C1 segment of cervical spinal cord (tissue), 14 donors: ENCODE measurements at regions not wholly inside any gene's neighbourhood (a gene's known extent, or its start where the extent isn't known, plus 50 kb on each side); places are given as distances from the start of the nearest gene placed in this dataset.
"Not testable (repeated sequence)": the region's sequence is repeated elsewhere in the genome, so short reads cannot be mapped to it uniquely, and the experiment has no call there.

ENCODE experiments used
- DNase-seq, 14 donors: peaks; one replicate each; lab custom pipeline; 2025; lab: John Stamatoyannopoulos, UW

GRCh38 chr2:209300766-209301165 lies 123.1 kb upstream of the MAP2 start:
- not testable (repeated sequence) for DNase-seq

GRCh38 chr2:209305026-209305425 lies 118.8 kb upstream of the MAP2 start:
- no peak for DNase-seq

GRCh38 chr2:209305746-209306196 lies 118.1 kb upstream of the MAP2 start:
- no peak for DNase-seq

GRCh38 chr2:209307161-209308001 lies 116.5 kb upstream of the MAP2 start:
- no peak for DNase-seq

GRCh38 chr2:209308415-209308814 lies 115.4 kb upstream of the MAP2 start:
- DNase-seq = no peak

GRCh38 chr2:209311948-209312347 lies 111.9 kb upstream of the MAP2 start:
- no peak for DNase-seq

GRCh38 chr2:209312450-209312849 lies 111.4 kb upstream of the MAP2 start:
- DNase-seq = not testable (repeated sequence)

- no peak for DNase-seq
Observed at GRCh38 chr2:209314653-209315052, 109.2 kb upstream of the MAP2 start.

GRCh38 chr2:209316141-209316540 lies 107.7 kb upstream of the MAP2 start:
- no peak for DNase-seq

GRCh38 chr2:209321076-209321475 lies 102.8 kb upstream of the MAP2 start:
- DNase-seq = no peak

- no peak for DNase-seq
Observed at GRCh38 chr2:209321581-209321980, 102.3 kb upstream of the MAP2 start.

GRCh38 chr2:209322041-209322440 lies 101.8 kb upstream of the MAP2 start:
- DNase-seq = no peak

GRCh38 chr2:209322905-209323512 lies 100.8 kb upstream of the MAP2 start:
- DNase-seq = no peak

- DNase-seq = no peak
Observed at GRCh38 chr2:209323738-209324137, 100.1 kb upstream of the MAP2 start.

- no peak for DNase-seq
Observed at GRCh38 chr2:209324281-209324680, 99.6 kb upstream of the MAP2 start.

- no peak for DNase-seq
Observed at GRCh38 chr2:209331291-209331844, 92.5 kb upstream of the MAP2 start.

- DNase-seq = peak in 9 of 14 donors; percentile 2 to 53 (median 14)
Observed at GRCh38 chr2:209334188-209335017, 89.4 kb upstream of the MAP2 start.

- DNase-seq = no peak
Observed at GRCh38 chr2:209340522-209340921, 83.3 kb upstream of the MAP2 start.

- no peak for DNase-seq
Observed at GRCh38 chr2:209344349-209344748, 79.5 kb upstream of the MAP2 start.

- DNase-seq = no peak
Observed at GRCh38 chr2:209348433-209348832, 75.4 kb upstream of the MAP2 start.

- no peak for DNase-seq
Observed at GRCh38 chr2:209351636-209352035, 72.2 kb upstream of the MAP2 start.

- no peak for DNase-seq
Observed at GRCh38 chr2:209358992-209359391, 64.9 kb upstream of the MAP2 start.
